Osteocyte (in vitro differentiated cells): ENCODE measurements at regions not wholly inside any gene's neighbourhood (a gene's known extent, or its start where the extent isn't known, plus 50 kb on each side); places are given as distances from the start of the nearest gene placed in this dataset.
A peak's percentile ranks its signal among the peaks of the same experiment; 100 is the strongest.

Experiments
- DNase-seq: peaks from one replicate; pipeline ENCODE4 v3.0.0; 2021; ENCODE audit warnings: mixed read lengths; ENCODE audit not compliant: unreplicated experiment; ENCODE audit errors: extremely low spot score
- H3K27ac Mint-ChIP-seq: one replicate; pipeline ENCODE4 v1.8.0; 2021; ENCODE audit warnings: mild to moderate bottlenecking, mixed read lengths; ENCODE audit not compliant: unreplicated experiment
- H3K27me3 Mint-ChIP-seq: one replicate; pipeline ENCODE4 v1.8.0; 2021; ENCODE audit warnings: mixed read lengths; ENCODE audit not compliant: unreplicated experiment
- H3K36me3 Mint-ChIP-seq: one replicate; pipeline ENCODE4 v1.8.0; 2021; ENCODE audit warnings: mixed read lengths; ENCODE audit not compliant: unreplicated experiment
- H3K4me1 Mint-ChIP-seq: one replicate; pipeline ENCODE4 v1.8.0; 2021; ENCODE audit warnings: mixed read lengths; ENCODE audit not compliant: unreplicated experiment
- H3K4me3 Mint-ChIP-seq: one replicate; pipeline ENCODE4 v1.8.0; 2021; ENCODE audit warnings: mild to moderate bottlenecking, moderate library complexity, mixed read lengths; ENCODE audit not compliant: unreplicated experiment
- H3K9me3 Mint-ChIP-seq: one replicate; pipeline ENCODE4 v1.8.0; 2021; ENCODE audit warnings: mixed read lengths; ENCODE audit not compliant: unreplicated experiment
- CTCF ChIP-seq: fragments of 200-600 bp; sonication (generic); IDR thresholded peaks from 2 replicates; pipeline ENCODE4 v1.5.0; 2021; ENCODE audit warnings: antibody characterized with exemption, mild to moderate bottlenecking, moderate library complexity

DNA sequence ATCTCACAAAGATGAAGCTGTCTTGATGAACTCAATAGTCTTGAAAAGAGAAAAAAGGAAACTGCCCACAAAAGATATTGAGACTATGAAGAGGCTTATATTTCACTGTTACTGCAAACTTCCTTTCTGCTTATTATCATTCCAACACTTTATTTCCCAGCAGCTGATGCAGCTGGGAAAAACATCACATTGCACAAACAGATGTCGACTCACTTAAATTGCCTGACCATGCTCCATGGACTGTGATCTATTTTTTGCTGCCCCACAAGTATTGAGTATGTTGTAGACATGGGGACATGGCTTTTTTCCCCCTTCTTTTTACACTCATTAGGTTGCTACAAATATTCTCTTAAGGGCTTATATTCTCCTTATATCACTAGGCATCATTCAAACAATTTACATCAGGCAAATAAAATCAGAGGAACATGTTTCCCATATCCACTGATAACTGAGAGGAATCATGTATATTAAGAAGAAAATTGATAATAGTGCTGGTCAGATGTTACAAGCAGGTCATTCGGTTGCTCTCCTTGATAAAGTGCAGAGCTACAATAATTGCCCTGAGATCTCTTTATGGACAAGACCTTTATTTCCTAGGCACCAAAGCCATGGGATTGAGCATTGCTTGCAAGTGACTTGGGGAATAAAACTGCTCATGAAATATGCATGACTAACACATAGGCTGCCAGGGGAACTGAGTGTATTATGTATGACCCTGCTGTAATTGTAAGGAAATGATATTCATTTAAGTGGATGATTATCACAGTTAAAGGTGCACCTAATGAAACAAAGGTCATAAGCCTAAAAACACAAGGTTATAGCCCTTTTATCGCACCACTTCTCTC, 509.9 kb downstream of the ZNF608 start:
- no peak overlapping the region for H3K4me3 Mint-ChIP-seq
- DNase-seq: no peak
- no peaks in the 10 kb centered on the region for H3K9me3 Mint-ChIP-seq
- peaks cover 12% of the 10 kb centered on the region for H3K4me1 Mint-ChIP-seq
- no peaks in the 10 kb centered on the region for H3K36me3 Mint-ChIP-seq
- no peak for TF ChIP-seq CTCF
- no peak overlapping the region for H3K27ac Mint-ChIP-seq
- H3K27me3 Mint-ChIP-seq: peaks cover 7% of the 10 kb centered on the region

- DNase-seq: no peak
- TF ChIP-seq CTCF: no peak
- Mint-ChIP-seq H3K4me1 (peaks cover 19% of the 10 kb centered on the region), H3K27ac (no peak overlapping the region), H3K9me3 (no peaks in the 10 kb centered on the region), H3K27me3 (peaks cover 7% of the 10 kb centered on the region), H3K36me3 (no peaks in the 10 kb centered on the region), H3K4me3 (no peak overlapping the region)
Measured at GRCh38 chr5:124235576-124235975, 510.9 kb downstream of the ZNF608 start.

DNA sequence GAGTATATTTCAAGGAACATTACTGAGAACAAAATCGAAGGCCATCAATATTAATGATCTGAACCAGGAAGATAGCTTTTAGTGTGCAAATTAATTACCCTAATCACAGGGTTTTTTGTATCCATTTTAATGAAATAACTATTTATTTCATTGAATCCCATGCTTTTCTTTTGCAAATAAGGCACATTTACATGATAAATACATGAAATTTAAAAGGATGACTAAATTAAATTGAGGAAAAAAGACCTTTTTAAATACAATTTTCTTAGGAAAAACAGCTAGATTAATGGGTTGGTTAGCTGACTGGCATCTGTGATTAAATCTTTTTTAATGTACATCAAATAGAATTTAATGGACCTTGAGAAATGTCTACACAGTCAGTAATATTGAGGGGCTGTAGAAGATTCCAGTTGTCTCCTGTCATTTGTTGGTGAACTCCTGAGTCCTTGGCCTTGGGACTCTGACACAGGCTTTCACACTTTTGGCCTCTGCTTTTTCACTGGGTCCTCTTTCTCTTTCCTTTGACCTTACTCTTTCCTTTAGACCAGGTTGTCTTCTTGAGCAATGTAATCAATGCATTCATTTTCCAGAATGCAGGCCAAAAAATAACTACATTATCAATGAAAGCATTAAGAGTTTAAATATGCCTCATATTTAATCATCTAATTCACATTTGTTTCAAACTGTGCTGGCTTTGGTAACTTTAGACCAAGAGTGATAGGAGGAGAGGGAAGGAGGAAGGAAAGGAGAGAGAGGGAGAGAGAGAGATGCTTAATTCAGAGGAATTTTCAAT, 511.5 kb downstream of the ZNF608 start:
- Mint-ChIP-seq H3K4me3 (no peak overlapping the region), H3K36me3 (no peaks in the 10 kb centered on the region), H3K27ac (no peak overlapping the region), H3K4me1 (peaks cover 19% of the 10 kb centered on the region), H3K27me3 (peaks cover 7% of the 10 kb centered on the region), H3K9me3 (no peaks in the 10 kb centered on the region)
- TF ChIP-seq CTCF: no peak
- DNase-seq: no peak

DNA sequence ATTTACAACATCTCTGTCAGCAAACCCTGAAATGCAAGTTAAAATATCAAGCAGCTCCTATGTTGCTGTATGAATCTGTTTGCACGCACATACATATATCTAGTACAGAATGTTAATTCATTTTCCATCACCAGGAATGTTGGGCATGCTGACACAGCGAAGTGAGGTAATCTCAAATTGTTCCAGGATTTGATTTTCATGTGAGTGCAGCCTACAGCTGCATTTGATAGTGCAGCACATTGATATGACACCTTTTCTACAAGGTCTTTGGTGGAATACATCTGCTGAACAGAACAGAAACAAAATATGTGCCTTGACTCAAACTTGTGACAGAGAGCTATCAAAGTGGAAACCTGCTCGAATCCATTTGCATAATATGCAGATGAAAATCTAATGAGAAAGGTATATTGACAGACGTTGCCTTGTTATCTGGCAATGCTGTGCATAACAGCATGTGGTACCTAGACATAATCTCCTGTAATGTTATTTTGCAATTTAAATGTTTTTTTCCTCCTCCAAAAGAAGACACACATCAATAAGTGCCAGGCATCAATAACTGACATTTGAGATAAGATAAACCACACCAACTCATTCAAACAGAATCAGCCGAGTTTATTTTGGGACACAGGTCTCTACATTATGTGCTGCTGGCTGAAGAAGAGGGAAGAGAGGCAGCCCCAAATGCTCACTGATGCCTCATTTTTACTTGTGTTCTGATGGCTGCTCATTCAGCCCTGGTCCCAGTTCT, 512.2 kb downstream of the ZNF608 start:
- peaks cover 19% of the 10 kb centered on the region for H3K4me1 Mint-ChIP-seq
- TF ChIP-seq CTCF: no peak
- H3K27ac Mint-ChIP-seq: peak overlapping the region; percentile 31
- H3K36me3 Mint-ChIP-seq: no peaks in the 10 kb centered on the region
- peaks cover 4% of the 10 kb centered on the region for H3K9me3 Mint-ChIP-seq
- no peak for DNase-seq
- H3K27me3 Mint-ChIP-seq: peaks cover 7% of the 10 kb centered on the region
- no peak overlapping the region for H3K4me3 Mint-ChIP-seq
